Colon (tissue), 2 donors: ENCODE measurements at regions not wholly inside any gene's neighbourhood (a gene's known extent, or its start where the extent isn't known, plus 50 kb on each side); places are given as distances from the start of the nearest gene placed in this dataset.
"Not testable (repeated sequence)": the region's sequence is repeated elsewhere in the genome, so short reads cannot be mapped to it uniquely, and the experiment has no call there.

ENCODE experiments used
- FAIRE-seq: peaks from 2 replicates; lab custom pipeline; 2012; peaks lifted over from hg19 to GRCh38; lab: Jason Lieb, UNC
- donor health status: control.
- donor health status: control.

- not testable (repeated sequence) for FAIRE-seq
These were observed 163.0 kb downstream of the PMAIP1 start for GRCh38 chr18:60062831-60063230.

- no peak for FAIRE-seq
These were observed 162.6 kb downstream of the PMAIP1 start for GRCh38 chr18:60062396-60062795.

GRCh38 chr18:60060578-60060977, 160.8 kb downstream of the PMAIP1 start:
- FAIRE-seq, result no peak

GRCh38 chr18:60060026-60060425, 160.2 kb downstream of the PMAIP1 start:
- FAIRE-seq, result no peak

GRCh38 chr18:60059216-60059615, 159.4 kb downstream of the PMAIP1 start:
- no peak for FAIRE-seq

- FAIRE-seq, result no peak
These were observed 154.0 kb downstream of the PMAIP1 start for GRCh38 chr18:60053747-60054304.

GRCh38 chr18:60050821-60051220, 151.0 kb downstream of the PMAIP1 start:
- no peak for FAIRE-seq

GRCh38 chr18:60049172-60049571, 149.4 kb downstream of the PMAIP1 start:
- FAIRE-seq, result no peak

- no peak for FAIRE-seq
These were observed 147.8 kb downstream of the PMAIP1 start for GRCh38 chr18:60047556-60047955.

GRCh38 chr18:60044290-60045006, 144.7 kb downstream of the PMAIP1 start:
- FAIRE-seq, result no peak

GRCh38 chr18:60040971-60041370, 141.2 kb downstream of the PMAIP1 start:
- no peak for FAIRE-seq

GRCh38 chr18:60038731-60039130, 138.9 kb downstream of the PMAIP1 start:
- no peak for FAIRE-seq

GRCh38 chr18:60027397-60027796, 127.6 kb downstream of the PMAIP1 start:
- FAIRE-seq, result no peak

- no peak for FAIRE-seq
These were observed 125.1 kb downstream of the PMAIP1 start for GRCh38 chr18:60024857-60025256.

GRCh38 chr18:60024345-60024744, 124.5 kb downstream of the PMAIP1 start:
- FAIRE-seq, result no peak

- no peak for FAIRE-seq
These were observed 123.0 kb downstream of the PMAIP1 start for GRCh38 chr18:60022671-60023276.

- no peak for FAIRE-seq
These were observed 121.8 kb downstream of the PMAIP1 start for GRCh38 chr18:60021556-60021955.

- FAIRE-seq, result no peak
These were observed 120.5 kb downstream of the PMAIP1 start for GRCh38 chr18:60020107-60020925.

GRCh38 chr18:60019463-60019840, 119.7 kb downstream of the PMAIP1 start:
- no peak for FAIRE-seq

- FAIRE-seq, result no peak
These were observed 119.0 kb downstream of the PMAIP1 start for GRCh38 chr18:60018618-60019462.

- not testable (repeated sequence) for FAIRE-seq
These were observed 118.3 kb downstream of the PMAIP1 start for GRCh38 chr18:60018134-60018533.

- no peak for FAIRE-seq
These were observed 117.6 kb downstream of the PMAIP1 start for GRCh38 chr18:60017371-60017770.
